ENCODE measurements at regions not wholly inside any gene's neighbourhood (a gene's known extent, or its start where the extent isn't known, plus 50 kb on each side); places are given as distances from the start of the nearest gene placed in this dataset.

DNA sequence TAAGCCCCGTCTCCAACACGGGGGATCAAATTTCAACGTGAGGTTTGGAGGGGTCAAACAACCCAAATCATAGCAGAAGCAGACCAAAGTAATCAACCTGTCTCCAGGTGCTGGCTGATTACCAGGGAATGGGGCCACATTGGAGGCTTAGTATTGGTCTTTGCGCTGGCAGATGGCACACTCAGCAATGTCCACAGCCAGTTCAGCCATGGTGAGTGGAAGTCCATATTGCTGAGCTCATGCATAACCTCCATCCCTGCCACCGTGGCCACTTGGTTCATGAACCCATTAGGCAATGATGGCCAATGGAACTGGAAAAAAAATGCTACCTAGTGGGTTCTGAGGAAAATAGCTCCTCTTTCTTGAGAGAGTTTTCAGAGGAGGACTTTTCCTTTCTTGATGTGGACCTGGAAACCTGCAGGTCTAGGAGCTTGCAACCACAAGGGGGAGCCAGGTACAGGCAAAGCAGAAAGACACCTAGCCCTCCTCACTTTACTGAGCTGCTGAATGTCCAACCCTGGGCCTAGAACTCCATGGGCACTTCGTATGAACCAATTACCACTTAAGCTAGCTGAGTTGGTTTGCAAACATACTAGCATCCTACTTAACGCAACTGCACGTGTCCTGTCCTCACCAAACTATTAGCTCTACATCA lies 128.0 kb upstream of the GYPC start:
- H3K27me3 Mint-ChIP-seq (ENCODE audit: low read depth), result no peaks in the 10 kb centered on the region
- no peak overlapping the region for H3K27ac Mint-ChIP-seq (ENCODE audit: unreplicated experiment)
- TF ChIP-seq CTCF (conservative IDR thresholded peaks at IDR 0.05), result peak; percentile 66
- peak; percentile 41 for DNase-seq (ENCODE audit: low read depth, low spot score)
- peaks cover 5% of the 10 kb centered on the region for H3K9me3 Mint-ChIP-seq
- no peaks in the 10 kb centered on the region for H3K36me3 Mint-ChIP-seq (ENCODE audit: low read depth)
- no peak overlapping the region for H3K4me3 Mint-ChIP-seq
- no peaks in the 10 kb centered on the region for H3K4me1 Mint-ChIP-seq

DNA sequence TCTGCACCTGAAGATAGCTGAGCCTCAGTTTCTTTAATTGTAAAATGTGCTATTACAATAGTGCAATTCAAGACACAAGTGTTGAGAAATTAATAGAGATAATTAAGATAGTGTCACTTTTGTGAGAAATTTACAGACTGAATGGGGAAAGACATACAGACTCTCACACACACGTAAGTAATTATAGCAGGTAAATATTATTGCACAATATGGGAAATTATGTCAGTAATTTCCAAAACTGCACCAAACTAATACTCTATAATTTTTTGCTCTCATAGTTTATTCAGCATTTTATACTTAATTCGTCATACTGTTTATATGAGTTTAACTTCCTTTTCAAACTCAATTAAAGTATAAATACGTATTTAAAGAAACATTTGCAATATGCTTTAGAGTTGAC lies 124.9 kb upstream of the GYPC start:
- Mint-ChIP-seq H3K36me3 (ENCODE audit: low read depth) (no peaks in the 10 kb centered on the region), H3K27me3 (ENCODE audit: low read depth) (no peaks in the 10 kb centered on the region), H3K9me3 (peaks cover 2% of the 10 kb centered on the region), H3K4me3 (no peak overlapping the region), H3K4me1 (no peaks in the 10 kb centered on the region), H3K27ac (ENCODE audit: unreplicated experiment) (no peak overlapping the region)
- no peak for DNase-seq (ENCODE audit: low read depth, low spot score)
- no peak for TF ChIP-seq CTCF (conservative IDR thresholded peaks at IDR 0.05)

DNA sequence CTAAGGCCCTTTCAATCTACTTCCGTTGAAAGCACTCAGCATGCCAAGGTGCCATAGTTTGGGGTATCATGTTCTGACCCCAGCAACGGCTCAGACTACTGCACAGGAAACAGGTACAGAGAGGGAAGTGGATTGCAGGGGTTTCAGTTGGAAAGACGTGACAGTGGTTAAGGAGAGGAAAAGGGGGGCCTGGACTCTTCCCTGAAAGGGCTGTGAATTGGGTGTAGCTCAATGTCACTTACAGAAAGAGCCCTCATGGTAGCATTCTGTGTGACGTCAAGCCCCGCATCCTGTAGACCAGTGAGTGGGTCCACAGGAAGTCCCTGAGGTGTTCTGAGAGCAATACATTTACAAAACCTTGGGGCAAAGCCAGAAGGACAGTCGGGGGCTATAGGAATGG lies 121.5 kb upstream of the GYPC start:
- H3K4me1 Mint-ChIP-seq, result no peaks in the 10 kb centered on the region

GRCh38 chr2:126535408-126535807 lies 120.5 kb upstream of the GYPC start:
- Mint-ChIP-seq H3K4me3 (no peak overlapping the region), H3K9me3 (no peaks in the 10 kb centered on the region), H3K27ac (ENCODE audit: unreplicated experiment) (no peak overlapping the region), H3K36me3 (ENCODE audit: low read depth) (peaks cover 7% of the 10 kb centered on the region), H3K27me3 (ENCODE audit: low read depth) (no peaks in the 10 kb centered on the region), H3K4me1 (no peaks in the 10 kb centered on the region)
- no peak for TF ChIP-seq CTCF (conservative IDR thresholded peaks at IDR 0.05)
- DNase-seq (ENCODE audit: low read depth, low spot score), result no peak

More for the DNA sequence above, 121.5 kb upstream of the GYPC start:
- no peaks in the 10 kb centered on the region for H3K27me3 Mint-ChIP-seq (ENCODE audit: low read depth)
- H3K27ac Mint-ChIP-seq (ENCODE audit: unreplicated experiment), result no peak overlapping the region
- no peak for DNase-seq (ENCODE audit: low read depth, low spot score)
- peaks cover 1% of the 10 kb centered on the region for H3K36me3 Mint-ChIP-seq (ENCODE audit: low read depth)
- no peak for TF ChIP-seq CTCF (conservative IDR thresholded peaks at IDR 0.05)
- no peaks in the 10 kb centered on the region for H3K9me3 Mint-ChIP-seq
- no peak overlapping the region for H3K4me3 Mint-ChIP-seq

GRCh38 chr2:126536605-126537200 lies 119.3 kb upstream of the GYPC start:
- no peaks in the 10 kb centered on the region for H3K4me1 Mint-ChIP-seq
- H3K27ac Mint-ChIP-seq (ENCODE audit: unreplicated experiment), result no peak overlapping the region
- no peaks in the 10 kb centered on the region for H3K9me3 Mint-ChIP-seq
- no peak for TF ChIP-seq CTCF (conservative IDR thresholded peaks at IDR 0.05)
- no peak overlapping the region for H3K4me3 Mint-ChIP-seq
- peaks cover 7% of the 10 kb centered on the region for H3K36me3 Mint-ChIP-seq (ENCODE audit: low read depth)
- H3K27me3 Mint-ChIP-seq (ENCODE audit: low read depth), result no peaks in the 10 kb centered on the region
- no peak for DNase-seq (ENCODE audit: low read depth, low spot score)

All from neural crest cell (in vitro differentiated cells).